HEK293T (cell line): ENCODE measurements at regions not wholly inside any gene's neighbourhood (a gene's known extent, or its start where the extent isn't known, plus 50 kb on each side); places are given as distances from the start of the nearest gene placed in this dataset.

Source experiments
- ARNT ChIP-seq: fragments of 450-650 bp; IDR thresholded peaks from 2 replicates; pipeline ENCODE4 v1.6.1; 2017; ENCODE audit warnings: mild to moderate bottlenecking
- BHLHE40 ChIP-seq: fragments of 450-650 bp; IDR thresholded peaks from 2 replicates; pipeline ENCODE4 v1.6.1; 2016; ENCODE audit warnings: mild to moderate bottlenecking, moderate library complexity, borderline replicate concordance
- CTBP1 ChIP-seq: fragments of 450-650 bp; IDR thresholded peaks from 2 replicates; pipeline ENCODE4 v1.6.1; 2016; ENCODE audit warnings: borderline replicate concordance
- FOXA1 ChIP-seq: fragments of 450-650 bp; IDR thresholded peaks from 2 replicates; pipeline ENCODE4 v1.6.1; 2016; ENCODE audit warnings: mild to moderate bottlenecking
- FOXK2 ChIP-seq: fragments of 450-650 bp; IDR thresholded peaks from 2 replicates; pipeline ENCODE4 v1.6.1; 2016; ENCODE audit warnings: mild to moderate bottlenecking
- FOXM1 ChIP-seq: fragments of 450-650 bp; IDR thresholded peaks from 2 replicates; pipeline ENCODE4 v1.6.1; 2017; ENCODE audit warnings: mild to moderate bottlenecking, borderline replicate concordance
- HDGF ChIP-seq: fragments of 450-650 bp; IDR thresholded peaks from 2 replicates; pipeline ENCODE4 v1.6.1; 2017; ENCODE audit warnings: antibody characterized with exemption, borderline replicate concordance
- LEF1 ChIP-seq: fragments of 450-650 bp; IDR thresholded peaks from 2 replicates; pipeline ENCODE4 v1.6.1; 2017; ENCODE audit warnings: mild to moderate bottlenecking, borderline replicate concordance
- SP1 ChIP-seq: fragments of 450-650 bp; IDR thresholded peaks from 2 replicates; pipeline ENCODE4 v1.6.1; 2017
- TARDBP ChIP-seq: fragments of 450-650 bp; IDR thresholded peaks from 2 replicates; pipeline ENCODE4 v1.6.1; 2016
- TF ChIP-seq, protein P1 (sequence below): fragments of 450-650 bp; IDR thresholded peaks from 2 replicates; pipeline ENCODE4 v1.6.1; 2016

DNA sequence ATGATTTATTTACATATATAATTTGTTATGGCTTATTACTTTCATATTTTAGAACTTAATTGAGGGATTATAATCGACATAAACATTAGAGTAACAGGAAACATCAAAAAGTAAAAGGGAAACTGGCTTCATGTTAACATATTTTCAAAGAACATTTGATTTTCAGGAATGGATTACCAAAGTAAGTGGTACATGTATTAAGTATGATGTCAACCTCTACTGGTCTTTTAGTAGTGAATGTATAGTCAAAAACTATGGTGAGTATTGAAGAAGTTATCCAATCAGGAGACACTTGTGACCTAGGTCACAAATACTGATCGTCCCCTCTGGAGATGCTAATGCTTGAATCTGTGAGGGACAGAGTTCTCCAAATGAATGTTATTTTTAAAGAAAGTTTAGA, 768.9 kb upstream of the ADGRL4 start:
- no peak for TF ChIP-seq ARNT
- no peak for TF ChIP-seq SP1
- no peak for TF ChIP-seq HDGF
- TF ChIP-seq TARDBP, result no peak
- no peak for TF ChIP-seq FOXM1
- no peak for TF ChIP-seq BHLHE40
- TF ChIP-seq, protein P1, sequence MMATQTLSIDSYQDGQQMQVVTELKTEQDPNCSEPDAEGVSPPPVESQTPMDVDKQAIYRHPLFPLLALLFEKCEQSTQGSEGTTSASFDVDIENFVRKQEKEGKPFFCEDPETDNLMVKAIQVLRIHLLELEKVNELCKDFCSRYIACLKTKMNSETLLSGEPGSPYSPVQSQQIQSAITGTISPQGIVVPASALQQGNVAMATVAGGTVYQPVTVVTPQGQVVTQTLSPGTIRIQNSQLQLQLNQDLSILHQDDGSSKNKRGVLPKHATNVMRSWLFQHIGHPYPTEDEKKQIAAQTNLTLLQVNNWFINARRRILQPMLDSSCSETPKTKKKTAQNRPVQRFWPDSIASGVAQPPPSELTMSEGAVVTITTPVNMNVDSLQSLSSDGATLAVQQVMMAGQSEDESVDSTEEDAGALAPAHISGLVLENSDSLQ, result no peak
- TF ChIP-seq CTBP1, result no peak
- TF ChIP-seq FOXA1, result no peak
- no peak for TF ChIP-seq LEF1
- no peak for TF ChIP-seq FOXK2
